ENCODE measurements at regions not wholly inside any gene's neighbourhood (a gene's known extent, or its start where the extent isn't known, plus 50 kb on each side); places are given as distances from the start of the nearest gene placed in this dataset.

GRCh38 chr6:148136586-148136985, 206.1 kb upstream of the SASH1 start:
- no peak overlapping the region for H3K9ac ChIP-seq (ENCODE audit: insufficient read depth, low read length, poor library complexity, severe bottlenecking)
- DNase-seq, result no peak
- H3K4me3 ChIP-seq (replicated peaks in 1 of 3; ENCODE audit: low read depth in 2 of 3, low read length in 3 of 3), result no peak overlapping the region
- intact Hi-C loops (cut with micrococcal nuclease), result no loop called here
- no peaks in the 10 kb centered on the region for H3K27me3 ChIP-seq (ENCODE audit: control insufficient read depth in 2 of 2, insufficient read depth in 2 of 2, low read length in 2 of 2)
- H3K79me2 ChIP-seq (ENCODE audit: insufficient read depth, low read length), result no peaks in the 10 kb centered on the region
- no peak overlapping the region for H3K4me2 ChIP-seq (replicated peaks; ENCODE audit: extremely low read depth, low read length, poor library complexity, severe bottlenecking)
- Mint-ChIP-seq H3K27ac (no peak overlapping the region), H3K36me3 (no peaks in the 10 kb centered on the region), H3K27me3 (ENCODE audit: low read depth in 3 of 3) (peaks cover 2 to 8% (median 3%) of the 10 kb centered on the region in 3 donors), H3K4me3 (no peak overlapping the region), H3K4me1 (no peaks in the 10 kb centered on the region), H3K9me3 (peaks cover 0 to 6% (median 2%) of the 10 kb centered on the region in 7 donors)
- no peaks in the 10 kb centered on the region for H4K20me1 ChIP-seq (ENCODE audit: insufficient read depth, low read length)
- no peak overlapping the region for H3K27ac ChIP-seq (ENCODE audit: low read depth in 1 of 2, low read length in 2 of 2)
- no peak overlapping the region for H2AFZ ChIP-seq (ENCODE audit: insufficient read depth, low read depth, low read length, poor library complexity, severe bottlenecking)
- WGBS (ENCODE audit: insufficient coverage), result no CpG with 5 or more reads among the region's 4 CpGs
- H3K4me1 ChIP-seq (ENCODE audit: control insufficient read depth in 1 of 2, insufficient read depth in 2 of 2, low read length in 2 of 2), result no peaks in the 10 kb centered on the region
- no peaks in the 10 kb centered on the region for H3K36me3 ChIP-seq (replicated peaks in 1 of 2; ENCODE audit: control insufficient read depth in 1 of 2, insufficient read depth in 2 of 2, low read length in 2 of 2)
- no peak for TF ChIP-seq CTCF (IDR thresholded peaks at IDR 0.05)
- no peaks in the 10 kb centered on the region for H3K9me3 ChIP-seq (replicated peaks in 1 of 2; ENCODE audit: control insufficient read depth in 1 of 2, insufficient read depth in 1 of 2, low read length in 2 of 2)

- no peaks in the 10 kb centered on the region for H4K20me1 ChIP-seq (ENCODE audit: insufficient read depth, low read length)
- DNase-seq, result no peak
- no peak for TF ChIP-seq CTCF (IDR thresholded peaks at IDR 0.05)
- H3K79me2 ChIP-seq (ENCODE audit: insufficient read depth, low read length), result no peaks in the 10 kb centered on the region
- Mint-ChIP-seq H3K9me3 (peaks cover 0 to 5% (median 2%) of the 10 kb centered on the region in 7 donors), H3K27me3 (ENCODE audit: low read depth in 3 of 3) (peaks cover 4 to 8% (median 4%) of the 10 kb centered on the region in 3 donors), H3K36me3 (no peaks in the 10 kb centered on the region), H3K4me3 (no peak overlapping the region), H3K4me1 (no peaks in the 10 kb centered on the region), H3K27ac (no peak overlapping the region)
- H2AFZ ChIP-seq (ENCODE audit: insufficient read depth, low read depth, low read length, poor library complexity, severe bottlenecking), result no peak overlapping the region
- H3K9ac ChIP-seq (ENCODE audit: insufficient read depth, low read length, poor library complexity, severe bottlenecking), result no peak overlapping the region
- no peaks in the 10 kb centered on the region for H3K36me3 ChIP-seq (replicated peaks in 1 of 2; ENCODE audit: control insufficient read depth in 1 of 2, insufficient read depth in 2 of 2, low read length in 2 of 2)
- no peak overlapping the region for H3K27ac ChIP-seq (ENCODE audit: low read depth in 1 of 2, low read length in 2 of 2)
- H3K9me3 ChIP-seq (replicated peaks in 1 of 2; ENCODE audit: control insufficient read depth in 1 of 2, insufficient read depth in 1 of 2, low read length in 2 of 2), result no peaks in the 10 kb centered on the region
- H3K4me1 ChIP-seq (ENCODE audit: control insufficient read depth in 1 of 2, insufficient read depth in 2 of 2, low read length in 2 of 2), result no peaks in the 10 kb centered on the region
- no peak overlapping the region for H3K4me3 ChIP-seq (replicated peaks in 1 of 3; ENCODE audit: low read depth in 2 of 3, low read length in 3 of 3)
- intact Hi-C loops (cut with micrococcal nuclease), result no loop called here
- no peaks in the 10 kb centered on the region for H3K27me3 ChIP-seq (ENCODE audit: control insufficient read depth in 2 of 2, insufficient read depth in 2 of 2, low read length in 2 of 2)
- H3K4me2 ChIP-seq (replicated peaks; ENCODE audit: extremely low read depth, low read length, poor library complexity, severe bottlenecking), result no peak overlapping the region
- WGBS (ENCODE audit: insufficient coverage), result 78% methylated on average over 1 of the region's 1 CpG
Observed at GRCh38 chr6:148137652-148138051, 205.0 kb upstream of the SASH1 start.
